ENCODE measurements at regions not wholly inside any gene's neighbourhood (a gene's known extent, or its start where the extent isn't known, plus 50 kb on each side); places are given as distances from the start of the nearest gene placed in this dataset.
"Not testable (repeated sequence)": the region's sequence is repeated elsewhere in the genome, so short reads cannot be mapped to it uniquely, and the experiment has no call there.

DNA sequence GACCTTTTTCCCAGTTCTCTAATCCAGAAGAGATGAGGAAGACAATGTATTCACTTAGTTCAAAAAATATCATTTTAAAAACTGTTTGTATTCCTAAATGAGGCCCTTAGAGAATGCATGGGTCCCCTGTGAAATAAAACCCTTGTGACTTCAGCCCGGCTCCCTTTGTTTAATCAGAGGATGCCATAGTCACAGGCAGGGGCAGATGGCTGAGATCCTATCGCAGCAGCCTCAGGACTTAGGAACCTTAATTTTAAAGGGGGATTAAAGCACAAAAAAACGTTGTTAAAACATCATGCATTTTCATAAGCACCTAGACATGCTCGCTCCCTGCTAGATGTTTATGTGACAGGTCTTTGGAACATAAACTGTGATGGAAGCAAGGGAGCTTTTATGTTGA lies 176.6 kb downstream of the IL20RB start:
- Histone ChIP-seq H3K9ac (ENCODE audit: insufficient read length) (no peak overlapping the region), H3K36me3 (ENCODE audit: insufficient read depth, low read length) (no peaks in the 10 kb centered on the region), H3K27ac (no peak overlapping the region), H3K9me3 (ENCODE audit: low read depth, low read length) (no peaks in the 10 kb centered on the region), H3K4me3 (no peak overlapping the region)
- TF ChIP-seq EZH2 (IDR thresholded peaks at IDR 0.05) (no peak), FOXP2 (optimal IDR thresholded peaks at IDR 0.05; ENCODE audit: control extremely low read depth, extremely low read length, insufficient read depth) (no peak), POLR2AphosphoS5 (IDR thresholded peaks at IDR 0.05; ENCODE audit: borderline replicate concordance, low read depth, low read length) (no peak)
- DNase-seq (ENCODE audit: low read depth, low spot score) = no peak

GRCh38 chr3:137148406-137148805 lies 190.6 kb downstream of the IL20RB start:
- no peak for DNase-seq (ENCODE audit: low read depth, low spot score)
- Histone ChIP-seq H3K4me3 (no peak overlapping the region), H3K27ac (no peak overlapping the region), H3K9ac (ENCODE audit: insufficient read length) (no peak overlapping the region), H3K36me3 (ENCODE audit: insufficient read depth, low read length) (no peaks in the 10 kb centered on the region), H3K9me3 (ENCODE audit: low read depth, low read length) (no peaks in the 10 kb centered on the region)
- TF ChIP-seq FOXP2 (optimal IDR thresholded peaks at IDR 0.05; ENCODE audit: control extremely low read depth, extremely low read length, insufficient read depth) = no peak
- TF ChIP-seq EZH2 (IDR thresholded peaks at IDR 0.05) = no peak
- no peak for TF ChIP-seq POLR2AphosphoS5 (IDR thresholded peaks at IDR 0.05; ENCODE audit: borderline replicate concordance, low read depth, low read length)

DNA sequence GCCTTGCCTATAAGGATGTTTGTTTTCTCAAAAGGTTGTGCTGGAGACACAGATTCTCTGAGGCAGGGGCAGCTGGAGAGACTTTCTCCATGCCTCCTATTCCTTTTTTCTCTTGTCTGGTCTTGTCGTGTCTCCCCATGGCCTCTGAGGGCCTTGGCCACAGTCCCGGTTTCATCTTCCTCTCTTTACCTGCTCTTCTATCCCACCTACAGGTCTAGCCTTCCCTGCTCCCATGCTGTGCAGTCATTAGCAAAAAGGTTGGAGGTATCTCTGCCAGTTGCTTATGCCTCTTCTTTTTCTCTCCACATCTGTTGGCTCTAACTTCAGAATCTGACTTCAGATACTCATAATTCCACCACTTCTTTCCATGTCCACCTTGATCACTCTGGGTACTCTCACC lies 191.1 kb downstream of the IL20RB start:
- H3K9ac ChIP-seq (ENCODE audit: insufficient read length) = no peak overlapping the region
- no peak for DNase-seq (ENCODE audit: low read depth, low spot score)
- no peak overlapping the region for H3K4me3 ChIP-seq
- H3K9me3 ChIP-seq (ENCODE audit: low read depth, low read length) = no peaks in the 10 kb centered on the region
- H3K36me3 ChIP-seq (ENCODE audit: insufficient read depth, low read length) = no peaks in the 10 kb centered on the region
- TF ChIP-seq POLR2AphosphoS5 (IDR thresholded peaks at IDR 0.05; ENCODE audit: borderline replicate concordance, low read depth, low read length) (no peak), EZH2 (IDR thresholded peaks at IDR 0.05) (no peak)
- no peak overlapping the region for H3K27ac ChIP-seq

- no peak overlapping the region for H3K9ac ChIP-seq (ENCODE audit: insufficient read length)
- no peaks in the 10 kb centered on the region for H3K9me3 ChIP-seq (ENCODE audit: low read depth, low read length)
- no peak overlapping the region for H3K4me3 ChIP-seq
- no peak for TF ChIP-seq EZH2 (IDR thresholded peaks at IDR 0.05)
- no peak for TF ChIP-seq POLR2AphosphoS5 (IDR thresholded peaks at IDR 0.05; ENCODE audit: borderline replicate concordance, low read depth, low read length)
- TF ChIP-seq FOXP2 (optimal IDR thresholded peaks at IDR 0.05; ENCODE audit: control extremely low read depth, extremely low read length, insufficient read depth) = no peak
- no peak overlapping the region for H3K27ac ChIP-seq
- H3K36me3 ChIP-seq (ENCODE audit: insufficient read depth, low read length) = no peaks in the 10 kb centered on the region
- no peak for DNase-seq (ENCODE audit: low read depth, low spot score)
Measured at GRCh38 chr3:137150825-137151224, 193.0 kb downstream of the IL20RB start.

GRCh38 chr3:137153046-137153445 lies 195.3 kb downstream of the IL20RB start:
- H3K36me3 ChIP-seq (ENCODE audit: insufficient read depth, low read length) = not testable (repeated sequence)

GRCh38 chr3:137163241-137163871 lies 205.6 kb downstream of the IL20RB start:
- H3K4me3 ChIP-seq = no peak overlapping the region
- TF ChIP-seq POLR2AphosphoS5 (IDR thresholded peaks at IDR 0.05; ENCODE audit: borderline replicate concordance, low read depth, low read length) (no peak), FOXP2 (optimal IDR thresholded peaks at IDR 0.05; ENCODE audit: control extremely low read depth, extremely low read length, insufficient read depth) (no peak), EZH2 (IDR thresholded peaks at IDR 0.05) (no peak)

More at GRCh38 chr3:137153046-137153445, 195.3 kb downstream of the IL20RB start:
- not testable (repeated sequence) for DNase-seq (ENCODE audit: low read depth, low spot score); H3K4me3 ChIP-seq; H3K9ac ChIP-seq (ENCODE audit: insufficient read length); H3K27ac ChIP-seq; H3K9me3 ChIP-seq (ENCODE audit: low read depth, low read length)

GRCh38 chr3:137163958-137164357 lies 206.2 kb downstream of the IL20RB start:
- H3K9me3 ChIP-seq (ENCODE audit: low read depth, low read length) = no peaks in the 10 kb centered on the region
- no peak for TF ChIP-seq FOXP2 (optimal IDR thresholded peaks at IDR 0.05; ENCODE audit: control extremely low read depth, extremely low read length, insufficient read depth)
- H3K4me3 ChIP-seq = no peak overlapping the region
- DNase-seq (ENCODE audit: low read depth, low spot score) = no peak
- no peak overlapping the region for H3K9ac ChIP-seq (ENCODE audit: insufficient read length)
- no peak overlapping the region for H3K27ac ChIP-seq
- no peaks in the 10 kb centered on the region for H3K36me3 ChIP-seq (ENCODE audit: insufficient read depth, low read length)

More at GRCh38 chr3:137163241-137163871, 205.6 kb downstream of the IL20RB start:
- no peak overlapping the region for H3K27ac ChIP-seq
- no peak for DNase-seq (ENCODE audit: low read depth, low spot score)
- no peaks in the 10 kb centered on the region for H3K9me3 ChIP-seq (ENCODE audit: low read depth, low read length)
- no peaks in the 10 kb centered on the region for H3K36me3 ChIP-seq (ENCODE audit: insufficient read depth, low read length)
- no peak overlapping the region for H3K9ac ChIP-seq (ENCODE audit: insufficient read length)

- Histone ChIP-seq H3K9ac (ENCODE audit: insufficient read length) (no peak overlapping the region), H3K36me3 (ENCODE audit: insufficient read depth, low read length) (no peaks in the 10 kb centered on the region), H3K9me3 (ENCODE audit: low read depth, low read length) (no peaks in the 10 kb centered on the region), H3K4me3 (no peak overlapping the region), H3K27ac (no peak overlapping the region)
- DNase-seq (ENCODE audit: low read depth, low spot score) = no peak
- TF ChIP-seq POLR2AphosphoS5 (IDR thresholded peaks at IDR 0.05; ENCODE audit: borderline replicate concordance, low read depth, low read length) (no peak), FOXP2 (optimal IDR thresholded peaks at IDR 0.05; ENCODE audit: control extremely low read depth, extremely low read length, insufficient read depth) (no peak)
Measured at GRCh38 chr3:137165117-137165806, 207.5 kb downstream of the IL20RB start.
